Smooth muscle cell (in vitro differentiated cells): ENCODE measurements at regions not wholly inside any gene's neighbourhood (a gene's known extent, or its start where the extent isn't known, plus 50 kb on each side); places are given as distances from the start of the nearest gene placed in this dataset.

Source experiments
- DNase-seq: peaks from one replicate; lab custom pipeline; 2025; ENCODE audit not compliant: unreplicated experiment; lab: John Stamatoyannopoulos, UW
- H2AFZ ChIP-seq: fragments of 200-600 bp; sonication (generic); 2 replicates; pipeline ENCODE4 v1.6.0; 2016; ENCODE audit warnings: antibody characterized with exemption, low read depth, mild to moderate bottlenecking
- H3F3A ChIP-seq: fragments of 200-600 bp; sonication (generic); 2 replicates; pipeline ENCODE4 v1.6.0; 2017; ENCODE audit warnings: antibody characterized with exemption, low read depth
- H3K27ac ChIP-seq: fragments of 200-600 bp; sonication (generic); 2 replicates; pipeline ENCODE4 v1.5.1; 2016; ENCODE audit warnings: low read depth, mild to moderate bottlenecking
- H3K27me3 ChIP-seq: fragments of 200-600 bp; sonication (generic); 2 replicates; pipeline ENCODE4 v1.6.1; 2016; ENCODE audit warnings: low read depth, mild to moderate bottlenecking
- H3K36me3 ChIP-seq: fragments of 200-600 bp; sonication (generic); 2 replicates; pipeline ENCODE4 v1.5.1; 2016; ENCODE audit warnings: low read depth
- H3K4me1 ChIP-seq: fragments of 200-600 bp; sonication (generic); 2 replicates; pipeline ENCODE4 v1.5.1; 2016; ENCODE audit warnings: low read depth
- H3K4me2 ChIP-seq: fragments of 200-600 bp; sonication (generic); 2 replicates; pipeline ENCODE4 v1.6.0; 2016; ENCODE audit warnings: mild to moderate bottlenecking
- H3K4me3 ChIP-seq: fragments of 200-600 bp; sonication (generic); 2 replicates; pipeline ENCODE4 v1.5.1; 2016; ENCODE audit warnings: mild to moderate bottlenecking
- H3K79me2 ChIP-seq: fragments of 200-600 bp; sonication (generic); 2 replicates; pipeline ENCODE4 v1.6.0; 2016; ENCODE audit warnings: low read depth, mild to moderate bottlenecking
- H3K9ac ChIP-seq: fragments of 200-600 bp; sonication (generic); 2 replicates; pipeline ENCODE4 v1.6.0; 2016; ENCODE audit warnings: low read depth
- H3K9me3 ChIP-seq: fragments of 200-600 bp; sonication (generic); replicated peaks from 2 replicates; pipeline ENCODE4 v1.5.1; 2016; ENCODE audit warnings: low read depth
- H4K20me1 ChIP-seq: fragments of 200-600 bp; sonication (generic); 2 replicates; pipeline ENCODE4 v1.6.0; 2016; ENCODE audit warnings: low read depth
- WGBS: methylation state at CpG from one replicate; pipeline ENCODE4 v1.1.7; 2016; ENCODE audit warnings: low lambda C conversion rate; 5-methylcytosine and 5-hydroxymethylcytosine counted together
- TF ChIP-seq, protein P1 (sequence below): fragments of 200-600 bp; sonication (generic); IDR thresholded peaks from 2 replicates; pipeline ENCODE4 v1.5.1; 2017; ENCODE audit warnings: borderline replicate concordance, mild to moderate bottlenecking, antibody characterized with exemption; ENCODE audit not compliant: insufficient read depth, poor library complexity, severe bottlenecking

DNA sequence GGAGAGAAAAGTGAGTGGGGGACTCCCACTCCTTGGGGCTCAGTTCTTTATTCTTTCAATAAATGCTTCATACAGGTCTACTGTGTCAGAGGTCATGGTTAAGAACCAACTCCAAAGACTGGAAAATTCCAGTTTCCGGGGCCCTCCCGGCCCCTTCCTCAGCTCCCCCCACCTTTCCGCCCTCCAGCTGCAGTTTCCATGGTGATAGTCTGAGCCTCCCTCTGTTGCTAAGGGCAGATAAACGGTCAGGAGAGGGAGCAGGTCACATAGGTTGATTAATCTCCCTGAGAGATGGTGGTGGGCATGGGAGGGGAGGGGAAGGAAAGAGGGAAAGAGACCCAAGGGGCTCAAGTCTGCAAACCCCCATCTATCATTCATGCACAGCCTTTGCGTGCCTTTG is 131.5 kb upstream of the USP29 start:
- H4K20me1 ChIP-seq = no peaks in the 10 kb centered on the region
- TF ChIP-seq, protein P1, sequence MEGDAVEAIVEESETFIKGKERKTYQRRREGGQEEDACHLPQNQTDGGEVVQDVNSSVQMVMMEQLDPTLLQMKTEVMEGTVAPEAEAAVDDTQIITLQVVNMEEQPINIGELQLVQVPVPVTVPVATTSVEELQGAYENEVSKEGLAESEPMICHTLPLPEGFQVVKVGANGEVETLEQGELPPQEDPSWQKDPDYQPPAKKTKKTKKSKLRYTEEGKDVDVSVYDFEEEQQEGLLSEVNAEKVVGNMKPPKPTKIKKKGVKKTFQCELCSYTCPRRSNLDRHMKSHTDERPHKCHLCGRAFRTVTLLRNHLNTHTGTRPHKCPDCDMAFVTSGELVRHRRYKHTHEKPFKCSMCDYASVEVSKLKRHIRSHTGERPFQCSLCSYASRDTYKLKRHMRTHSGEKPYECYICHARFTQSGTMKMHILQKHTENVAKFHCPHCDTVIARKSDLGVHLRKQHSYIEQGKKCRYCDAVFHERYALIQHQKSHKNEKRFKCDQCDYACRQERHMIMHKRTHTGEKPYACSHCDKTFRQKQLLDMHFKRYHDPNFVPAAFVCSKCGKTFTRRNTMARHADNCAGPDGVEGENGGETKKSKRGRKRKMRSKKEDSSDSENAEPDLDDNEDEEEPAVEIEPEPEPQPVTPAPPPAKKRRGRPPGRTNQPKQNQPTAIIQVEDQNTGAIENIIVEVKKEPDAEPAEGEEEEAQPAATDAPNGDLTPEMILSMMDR = no peak
- DNase-seq = no peak
- H3K36me3 ChIP-seq = no peaks in the 10 kb centered on the region
- H3K27me3 ChIP-seq = no peaks in the 10 kb centered on the region
- H3K4me2 ChIP-seq = no peak overlapping the region
- no peaks in the 10 kb centered on the region for H3K9me3 ChIP-seq
- no peak overlapping the region for H2AFZ ChIP-seq
- 77% methylated on average over 5 of the region's 5 CpGs for WGBS
- H3K79me2 ChIP-seq = no peaks in the 10 kb centered on the region
- no peak overlapping the region for H3K9ac ChIP-seq
- no peaks in the 10 kb centered on the region for H3K4me1 ChIP-seq
- H3K27ac ChIP-seq = no peak overlapping the region
- H3F3A ChIP-seq = no peaks in the 10 kb centered on the region
- H3K4me3 ChIP-seq = no peak overlapping the region

DNA sequence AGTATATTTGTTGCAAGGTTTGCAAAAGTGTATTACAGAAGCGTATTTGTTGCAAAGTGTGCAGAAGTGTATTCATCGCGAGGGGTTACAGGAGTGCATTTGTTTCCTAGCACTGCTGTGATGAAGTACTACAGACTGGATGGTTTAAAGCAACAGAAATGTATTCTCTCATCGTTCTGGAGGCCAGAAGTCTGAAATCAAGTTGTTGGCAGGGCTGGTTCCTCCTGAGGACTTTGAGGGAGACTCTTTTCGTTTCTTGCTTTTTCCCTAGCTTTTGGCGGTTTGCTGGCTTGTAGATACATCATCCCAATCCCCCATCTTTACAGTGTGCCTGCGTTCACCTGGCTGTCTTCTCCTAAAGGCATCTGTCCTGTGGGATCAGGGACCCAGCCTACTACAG is 127.9 kb upstream of the USP29 start:
- H3K9ac ChIP-seq = no peak overlapping the region
- 60% methylated on average over 7 of the region's 7 CpGs for WGBS

DNA sequence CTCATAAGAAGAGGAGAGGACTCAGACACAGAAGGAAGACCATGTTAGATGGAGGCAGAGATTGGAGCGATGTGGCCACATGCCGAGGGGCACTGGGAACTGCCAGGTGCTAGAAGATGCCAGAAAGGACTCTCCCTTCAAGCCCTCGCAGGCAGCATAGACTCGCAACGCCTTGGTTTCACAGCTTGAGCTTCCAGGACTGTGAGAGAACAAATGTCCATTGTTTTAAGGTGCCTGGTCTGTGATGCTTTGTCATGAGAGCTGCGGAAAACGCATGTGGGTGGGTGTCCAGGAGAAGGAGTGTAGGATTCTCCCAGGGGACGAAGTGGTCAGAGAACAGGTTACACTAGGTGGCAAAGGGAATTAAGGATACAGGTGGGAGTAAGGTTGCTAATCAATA is 125.9 kb upstream of the USP29 start:
- no peak overlapping the region for H3K27ac ChIP-seq
- TF ChIP-seq, protein P1 = no peak
- no peak for DNase-seq
- no peaks in the 10 kb centered on the region for H3K27me3 ChIP-seq
- H3K4me2 ChIP-seq = no peak overlapping the region
- H3K9me3 ChIP-seq = no peaks in the 10 kb centered on the region
- H3K4me1 ChIP-seq = no peaks in the 10 kb centered on the region
- WGBS = 74% methylated on average over 8 of the region's 8 CpGs
- H2AFZ ChIP-seq = no peak overlapping the region
- H3K79me2 ChIP-seq = no peaks in the 10 kb centered on the region
- H4K20me1 ChIP-seq = no peaks in the 10 kb centered on the region
- no peak overlapping the region for H3K9ac ChIP-seq
- H3K36me3 ChIP-seq = no peaks in the 10 kb centered on the region
- H3F3A ChIP-seq = no peaks in the 10 kb centered on the region
- no peak overlapping the region for H3K4me3 ChIP-seq

More for the DNA sequence above, 127.9 kb upstream of the USP29 start:
- H2AFZ ChIP-seq = no peak overlapping the region
- no peaks in the 10 kb centered on the region for H3K36me3 ChIP-seq
- TF ChIP-seq, protein P1 = no peak
- no peaks in the 10 kb centered on the region for H4K20me1 ChIP-seq
- no peak overlapping the region for H3K4me3 ChIP-seq
- no peaks in the 10 kb centered on the region for H3F3A ChIP-seq
- H3K4me2 ChIP-seq = no peak overlapping the region
- H3K79me2 ChIP-seq = no peaks in the 10 kb centered on the region
- DNase-seq = no peak
- H3K27me3 ChIP-seq = no peaks in the 10 kb centered on the region
- H3K4me1 ChIP-seq = no peaks in the 10 kb centered on the region
- no peak overlapping the region for H3K27ac ChIP-seq
- no peaks in the 10 kb centered on the region for H3K9me3 ChIP-seq

DNA sequence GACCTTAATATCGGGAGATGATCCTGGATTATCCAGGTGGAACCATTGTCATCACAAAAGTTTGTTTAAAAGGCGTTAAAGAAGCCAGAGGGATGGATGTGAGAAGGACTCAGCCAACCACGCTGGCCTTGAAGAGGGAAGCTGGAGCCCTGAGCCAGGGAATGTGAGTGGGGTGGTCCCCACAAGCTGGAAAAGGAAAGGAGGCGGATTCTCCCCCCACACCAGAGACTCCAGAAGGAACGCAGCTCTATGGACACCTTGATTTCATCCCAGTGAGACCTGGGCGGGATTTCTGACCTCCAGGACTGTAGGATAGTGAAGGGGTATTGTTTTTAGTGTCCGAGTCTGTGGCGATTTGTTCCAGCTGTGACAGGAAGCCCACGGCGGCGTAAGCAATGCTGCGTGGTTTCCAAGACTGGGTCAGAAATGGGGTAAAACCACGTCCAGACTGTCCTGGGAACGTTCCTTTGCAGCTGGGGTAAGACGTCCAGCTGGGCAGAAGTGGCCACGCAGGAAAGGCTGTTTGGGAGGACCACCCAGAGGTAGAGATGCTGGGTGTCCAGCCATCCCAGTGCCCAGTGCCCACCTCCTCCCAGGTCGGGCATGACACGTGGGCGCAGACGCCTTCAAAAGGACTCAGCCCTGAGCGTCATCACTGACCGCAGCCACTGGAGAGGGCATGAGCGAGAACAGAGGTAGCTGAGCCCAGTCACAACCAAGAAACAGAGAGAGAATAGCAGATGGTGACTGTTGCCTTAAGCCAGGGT is 125.4 kb upstream of the USP29 start:
- Histone ChIP-seq H3K4me1 (no peaks in the 10 kb centered on the region), H3K27me3 (no peaks in the 10 kb centered on the region), H3K4me3 (no peak overlapping the region), H3K27ac (no peak overlapping the region), H3K79me2 (no peaks in the 10 kb centered on the region), H3K9ac (no peak overlapping the region), H3K9me3 (no peaks in the 10 kb centered on the region), H2AFZ (no peak overlapping the region), H4K20me1 (no peaks in the 10 kb centered on the region), H3K4me2 (no peak overlapping the region), H3F3A (no peaks in the 10 kb centered on the region), H3K36me3 (no peaks in the 10 kb centered on the region)
- 76% methylated on average over 23 of the region's 23 CpGs for WGBS
- TF ChIP-seq, protein P1 = no peak
- no peak for DNase-seq
